GM04504 (cell line): ENCODE measurements at regions not wholly inside any gene's neighbourhood (a gene's known extent, or its start where the extent isn't known, plus 50 kb on each side); places are given as distances from the start of the nearest gene placed in this dataset.

Experiments used
- DNase-seq: peaks from one replicate; pipeline ENCODE4 v3.0.0-alpha.2; 2012; ENCODE audit warnings: low read depth

- no peak for DNase-seq
Observed at GRCh38 chr1:99163671-99164070, 100.6 kb upstream of the PLPPR4 start.

GRCh38 chr1:99170516-99170915 is 93.8 kb upstream of the PLPPR4 start:
- peak; percentile 5 for DNase-seq

- DNase-seq: no peak
Observed at GRCh38 chr1:99171184-99171813, 93.0 kb upstream of the PLPPR4 start.

GRCh38 chr1:99173282-99173681 is 91.0 kb upstream of the PLPPR4 start:
- peak; percentile 13 for DNase-seq

- DNase-seq: no peak
Observed at GRCh38 chr1:99173900-99174299, 90.4 kb upstream of the PLPPR4 start.

- DNase-seq: no peak
Observed at GRCh38 chr1:99176753-99177152, 87.5 kb upstream of the PLPPR4 start.

- DNase-seq: no peak
Observed at GRCh38 chr1:99177465-99177864, 86.8 kb upstream of the PLPPR4 start.

- DNase-seq: peak; percentile 47
Observed at GRCh38 chr1:99180343-99180808, 83.9 kb upstream of the PLPPR4 start.

- no peak for DNase-seq
Observed at GRCh38 chr1:99180915-99181314, 83.4 kb upstream of the PLPPR4 start.

- no peak for DNase-seq
Observed at GRCh38 chr1:99181892-99182291, 82.4 kb upstream of the PLPPR4 start.

- no peak for DNase-seq
Observed at GRCh38 chr1:99185196-99185595, 79.1 kb upstream of the PLPPR4 start.

- DNase-seq: no peak
Observed at GRCh38 chr1:99193431-99193830, 70.9 kb upstream of the PLPPR4 start.

GRCh38 chr1:99198393-99198792 is 65.9 kb upstream of the PLPPR4 start:
- peak; percentile 2 for DNase-seq

GRCh38 chr1:99207216-99207615 is 57.1 kb upstream of the PLPPR4 start:
- no peak for DNase-seq
